GM12875 (cell line): ENCODE measurements at regions not wholly inside any gene's neighbourhood (a gene's known extent, or its start where the extent isn't known, plus 50 kb on each side); places are given as distances from the start of the nearest gene placed in this dataset.
"Not testable (repeated sequence)": the region's sequence is repeated elsewhere in the genome, so short reads cannot be mapped to it uniquely, and the experiment has no call there.

Source experiments
- H3K4me3 ChIP-seq: one replicate; pipeline ENCODE4 v1.5.1; 2011; ENCODE audit warnings: low read depth, low read length, control low read depth
- CTCF ChIP-seq: IDR thresholded peaks from 2 replicates; pipeline ENCODE4 v1.5.1; 2011; ENCODE audit warnings: low read depth, mild to moderate bottlenecking, control low read depth, inconsistent platforms, low read length, moderate library complexity, borderline replicate concordance; ENCODE audit not compliant: insufficient read depth

GRCh38 chr6:141956046-141956761 is 176.5 kb upstream of the GJE1 start:
- no peak overlapping the region for H3K4me3 ChIP-seq
- TF ChIP-seq CTCF = no peak

- no peak overlapping the region for H3K4me3 ChIP-seq
- no peak for TF ChIP-seq CTCF
Measured at GRCh38 chr6:141953072-141953471, 179.7 kb upstream of the GJE1 start.

GRCh38 chr6:141946502-141946901 is 186.2 kb upstream of the GJE1 start:
- TF ChIP-seq CTCF = no peak

GRCh38 chr6:141938664-141939063 is 194.1 kb upstream of the GJE1 start:
- no peak for TF ChIP-seq CTCF
- H3K4me3 ChIP-seq = no peak overlapping the region

More at GRCh38 chr6:141946502-141946901, 186.2 kb upstream of the GJE1 start:
- H3K4me3 ChIP-seq = no peak overlapping the region

- TF ChIP-seq CTCF = no peak
Measured at GRCh38 chr6:141932685-141933084, 200.0 kb upstream of the GJE1 start.

GRCh38 chr6:141926200-141926900 is 206.4 kb upstream of the GJE1 start:
- not testable (repeated sequence) for H3K4me3 ChIP-seq

More at GRCh38 chr6:141932685-141933084, 200.0 kb upstream of the GJE1 start:
- H3K4me3 ChIP-seq = no peak overlapping the region

GRCh38 chr6:141925001-141925400 is 207.7 kb upstream of the GJE1 start:
- no peak overlapping the region for H3K4me3 ChIP-seq
- no peak for TF ChIP-seq CTCF
